Retinal pigment epithelial cell (primary cell): ENCODE measurements at regions not wholly inside any gene's neighbourhood (a gene's known extent, or its start where the extent isn't known, plus 50 kb on each side); places are given as distances from the start of the nearest gene placed in this dataset.

ENCODE experiments used
- DNase-seq: peaks from one replicate; pipeline ENCODE4 v3.0.0-alpha.2; 2010; ENCODE audit warnings: low read depth
- H3K4me3 ChIP-seq: 2 replicates; pipeline ENCODE4 v1.5.1; 2011; ENCODE audit warnings: mild to moderate bottlenecking, low read length, control low read depth, moderate library complexity
- CTCF ChIP-seq: conservative IDR thresholded peaks from 2 replicates; pipeline ENCODE4 v1.5.1; 2011; ENCODE audit warnings: low read depth, low read length, control low read depth, inconsistent platforms

- no peak for DNase-seq
- peak; percentile 22 for TF ChIP-seq CTCF
- no peak overlapping the region for H3K4me3 ChIP-seq
Measured at GRCh38 chr4:14143892-14144291, 516.4 kb upstream of the BOD1L1 start.

DNA sequence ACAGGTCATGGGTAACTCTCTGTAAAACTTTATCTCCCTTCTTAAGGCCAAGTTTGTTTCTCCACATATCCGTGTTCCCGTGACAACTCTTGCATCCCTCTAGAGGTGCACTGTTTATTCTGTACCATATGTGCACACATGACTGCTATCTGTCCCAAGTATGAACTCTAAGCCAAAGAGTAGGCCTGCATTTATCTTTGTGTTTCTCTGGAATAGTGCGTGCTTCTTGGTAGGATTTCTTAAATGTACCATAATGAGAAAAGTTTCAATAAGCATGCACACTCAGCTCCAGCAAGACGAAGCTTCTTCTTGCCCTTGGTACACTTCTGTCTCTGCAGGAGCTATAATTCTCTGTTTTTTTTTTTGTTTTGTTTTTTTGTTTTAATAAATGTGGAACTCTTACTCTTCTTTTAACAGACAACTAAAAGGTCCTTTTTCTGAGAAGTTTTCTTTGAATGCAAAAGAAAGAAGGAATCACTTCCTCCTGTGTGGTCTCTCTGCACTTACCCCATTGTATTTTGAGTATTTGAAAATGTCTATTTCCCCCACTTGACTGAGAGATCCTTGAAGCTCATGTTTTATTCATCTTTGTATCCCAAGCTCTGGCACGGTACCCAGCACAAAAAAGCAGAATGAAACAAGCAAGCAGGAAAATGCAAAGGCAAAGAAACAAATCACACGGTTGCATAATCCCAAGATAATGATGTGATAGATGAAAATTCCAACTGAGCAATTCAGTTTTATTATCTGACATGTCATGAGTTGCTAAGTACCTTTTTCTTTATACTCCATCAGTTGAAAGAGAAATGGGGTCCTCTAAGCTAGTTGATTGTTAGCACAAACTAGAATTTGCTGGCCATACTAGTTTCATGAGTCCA is 521.9 kb upstream of the BOD1L1 start:
- peak; percentile 9 for DNase-seq
- H3K4me3 ChIP-seq, result no peak overlapping the region
- no peak for TF ChIP-seq CTCF

DNA sequence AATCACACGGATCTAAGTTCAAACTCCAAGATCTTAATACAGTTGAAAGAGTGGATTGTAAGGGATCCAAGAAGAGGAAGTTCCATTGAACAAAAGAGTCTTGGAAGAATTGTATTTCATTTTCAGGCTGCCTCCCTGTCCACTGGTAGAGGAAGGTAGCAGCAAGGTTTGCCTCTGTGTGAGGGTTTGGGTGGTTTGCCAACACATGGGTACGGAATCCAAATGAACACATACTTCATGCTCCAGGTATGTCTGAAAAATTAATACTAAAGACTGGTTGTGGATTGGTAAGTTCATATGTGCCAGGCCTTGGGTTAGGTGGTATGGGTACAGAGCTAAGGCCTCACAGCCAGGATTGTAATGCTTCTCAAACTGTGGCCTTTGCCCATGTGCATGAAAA is 523.6 kb upstream of the BOD1L1 start:
- DNase-seq, result no peak
- no peak overlapping the region for H3K4me3 ChIP-seq
- no peak for TF ChIP-seq CTCF

DNA sequence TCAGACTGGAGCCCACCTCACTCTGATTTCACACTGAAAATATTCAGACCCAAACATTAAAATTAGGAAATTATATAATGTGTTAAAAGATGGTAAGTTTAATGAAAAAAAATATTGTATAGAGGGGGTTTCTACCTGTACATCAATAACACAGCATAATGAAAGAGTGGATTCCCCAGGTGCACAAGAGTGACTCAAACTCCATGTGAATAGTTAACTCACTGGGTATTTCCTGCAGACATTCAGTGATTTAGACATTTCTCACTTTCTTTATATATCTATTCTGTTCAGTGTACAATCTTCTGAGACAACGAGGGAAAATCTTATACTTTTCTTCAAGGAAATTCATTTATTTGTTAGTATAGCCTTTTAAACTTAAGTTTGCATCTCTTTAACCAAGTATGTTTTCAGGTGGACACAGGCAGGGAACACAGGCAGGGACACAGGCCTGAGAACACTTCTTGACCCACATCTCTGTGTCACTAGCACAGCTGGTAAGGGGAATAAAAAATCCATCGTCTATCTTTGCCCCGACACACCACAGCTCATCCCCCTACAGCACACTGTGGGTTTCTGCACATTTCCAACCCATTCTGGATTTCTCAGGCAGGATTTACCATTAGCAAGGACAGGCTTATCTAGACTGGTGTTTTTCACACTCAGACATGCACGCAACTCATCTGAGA is 525.5 kb upstream of the BOD1L1 start:
- DNase-seq, result no peak
- no peak overlapping the region for H3K4me3 ChIP-seq
- no peak for TF ChIP-seq CTCF

DNA sequence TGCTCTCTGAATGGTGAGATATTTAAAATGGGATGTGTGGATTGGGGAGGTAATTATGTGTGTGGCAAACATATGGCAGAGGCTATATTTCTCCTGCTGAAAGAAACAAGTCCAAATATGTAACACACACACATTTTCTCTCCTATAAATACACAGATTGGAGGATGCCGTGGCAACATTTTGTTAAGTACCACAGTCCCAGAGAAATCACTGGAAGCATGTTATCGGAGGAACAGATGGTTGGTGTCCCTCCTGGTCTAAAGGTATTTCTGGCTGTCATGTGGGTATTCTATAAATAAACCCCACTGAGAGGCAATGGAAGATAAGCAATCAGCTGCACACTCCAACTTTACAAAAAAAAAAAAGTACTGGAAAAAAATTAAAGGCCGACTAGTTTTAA is 528.3 kb upstream of the BOD1L1 start:
- DNase-seq, result no peak
- no peak overlapping the region for H3K4me3 ChIP-seq
- no peak for TF ChIP-seq CTCF

GRCh38 chr4:14157262-14157661 is 529.7 kb upstream of the BOD1L1 start:
- DNase-seq, result no peak

More at GRCh38 chr4:14157262-14157661, 529.7 kb upstream of the BOD1L1 start:
- no peak for TF ChIP-seq CTCF
- H3K4me3 ChIP-seq, result no peak overlapping the region
